HEK293 (cell line): ENCODE measurements at regions not wholly inside any gene's neighbourhood (a gene's known extent, or its start where the extent isn't known, plus 50 kb on each side); places are given as distances from the start of the nearest gene placed in this dataset.

ENCODE experiments used
- CTCF ChIA-PET: fragments of 350-600 bp; formaldehyde crosslinking; extraction: SDS; loops from one replicate; lab custom pipeline; 2021; ENCODE audit warnings: antibody characterized with exemption; lab: Yijun Ruan, JAX
- POLR2A ChIA-PET: fragments of 300-600 bp; formaldehyde crosslinking; extraction: SDS; loops from one replicate; lab custom pipeline; 2020; ENCODE audit warnings: antibody characterized with exemption, inconsistent platforms; lab: Yijun Ruan, JAX
- H3K27ac ChIP-seq: fragments of 200-500 bp; sonication (Bioruptor generic); 2 replicates; pipeline ENCODE4 v1.5.1; 2014; ENCODE audit warnings: low read depth, low read length, control low read depth, inconsistent platforms; ENCODE audit errors: extremely low read depth
- H3K36me3 ChIP-seq, 2 experiments: fragments of 200-500 bp in 1 of 2; sonication (Bioruptor generic) in 1 of 2; 1 replicate in 1 of 2; 2 replicates in 1 of 2; pipeline ENCODE4 v1.5.1; 2014 to 2017; ENCODE audit warnings: inconsistent platforms in 2 of 2, low read length in 2 of 2; ENCODE audit not compliant: control insufficient read depth in 2 of 2, insufficient read depth in 1 of 2
- H3K4me1 ChIP-seq: fragments of 200-500 bp; sonication (Bioruptor generic); 2 replicates; pipeline ENCODE4 v1.5.1; 2014; ENCODE audit warnings: mild to moderate bottlenecking, low read length, inconsistent platforms; ENCODE audit not compliant: control insufficient read depth, insufficient read depth
- H3K4me3 ChIP-seq: 2 replicates; pipeline ENCODE4 v1.5.1; 2011; ENCODE audit warnings: low read depth, mild to moderate bottlenecking, control low read depth, low read length, moderate library complexity
- H3K9me3 ChIP-seq: fragments of 200-500 bp; sonication (Bioruptor generic); 2 replicates; pipeline ENCODE4 v1.5.1; 2014; ENCODE audit warnings: low read depth, low read length, inconsistent platforms; ENCODE audit not compliant: control insufficient read depth, insufficient read depth
- EGR2 ChIP-seq: fragments of 450-650 bp; formaldehyde crosslinking; IDR thresholded peaks from 2 replicates; pipeline ENCODE4 v1.5.1; 2016; ENCODE audit warnings: low read depth, missing biosample characterization, missing genetic modification characterization
- IKZF3 ChIP-seq: fragments of 450-650 bp; IDR thresholded peaks from 2 replicates; pipeline ENCODE4 v1.5.0; 2018; ENCODE audit warnings: missing biosample characterization, mild to moderate bottlenecking, missing genetic modification characterization, moderate library complexity
- KLF10 ChIP-seq: fragments of 450-650 bp; IDR thresholded peaks from 2 replicates; pipeline ENCODE4 v1.5.1; 2018; ENCODE audit warnings: missing biosample characterization, mild to moderate bottlenecking, missing genetic modification characterization
- KLF16 ChIP-seq: fragments of 450-650 bp; formaldehyde crosslinking; IDR thresholded peaks from 2 replicates; pipeline ENCODE4 v1.5.1; 2017; ENCODE audit warnings: missing biosample characterization, missing genetic modification characterization
- MEIS1 ChIP-seq: sonication (generic); formaldehyde crosslinking; IDR thresholded peaks from 2 replicates; pipeline ENCODE4 v1.8.1; 2022; ENCODE audit warnings: missing genetic modification reagents, mild to moderate bottlenecking, borderline replicate concordance
- MYNN ChIP-seq: fragments of 450-650 bp; formaldehyde crosslinking; IDR thresholded peaks from 2 replicates; pipeline ENCODE4 v1.5.1; 2016; ENCODE audit warnings: missing biosample characterization, missing genetic modification characterization, borderline replicate concordance
- MZF1 ChIP-seq: fragments of 450-650 bp; formaldehyde crosslinking; IDR thresholded peaks from 2 replicates; pipeline ENCODE4 v1.5.1; 2017; ENCODE audit warnings: missing biosample characterization, missing genetic modification characterization, borderline replicate concordance
- TRIM28 ChIP-seq: IDR thresholded peaks from 2 replicates; pipeline ENCODE4 v1.6.1; 2011; ENCODE audit warnings: low read length, control low read depth, borderline replicate concordance
- TSHZ1 ChIP-seq: fragments of 450-650 bp; formaldehyde crosslinking; IDR thresholded peaks from 2 replicates; pipeline ENCODE4 v1.5.1; 2016; ENCODE audit warnings: missing biosample characterization, missing genetic modification characterization, borderline replicate concordance
- YY2 ChIP-seq: fragments of 450-650 bp; formaldehyde crosslinking; IDR thresholded peaks from 2 replicates; pipeline ENCODE4 v1.5.1; 2016; ENCODE audit warnings: missing biosample characterization, missing genetic modification characterization
- ZBTB1 ChIP-seq: fragments of 450-650 bp; formaldehyde crosslinking; IDR thresholded peaks from 2 replicates; pipeline ENCODE4 v1.5.1; 2016; ENCODE audit warnings: missing biosample characterization, missing genetic modification characterization
- ZFP3 ChIP-seq: fragments of 450-650 bp; formaldehyde crosslinking; IDR thresholded peaks from 2 replicates; pipeline ENCODE4 v1.5.1; 2016; ENCODE audit warnings: low read depth, missing biosample characterization, missing genetic modification characterization
- ZFP37 ChIP-seq: fragments of 450-650 bp; formaldehyde crosslinking; IDR thresholded peaks from 2 replicates; pipeline ENCODE4 v1.5.1; 2016; ENCODE audit warnings: missing biosample characterization, missing genetic modification characterization
- ZNF112 ChIP-seq: fragments of 450-650 bp; formaldehyde crosslinking; IDR thresholded peaks from 2 replicates; pipeline ENCODE4 v1.5.0; 2017; ENCODE audit warnings: missing biosample characterization, missing genetic modification characterization
- ZNF140 ChIP-seq: fragments of 450-650 bp; formaldehyde crosslinking; IDR thresholded peaks from 2 replicates; pipeline ENCODE4 v1.5.1; 2016; ENCODE audit warnings: missing biosample characterization, missing genetic modification characterization
- ZNF146 ChIP-seq: fragments of 450-650 bp; formaldehyde crosslinking; IDR thresholded peaks from 2 replicates; pipeline ENCODE4 v1.5.1; 2016; ENCODE audit warnings: missing biosample characterization, missing genetic modification characterization
- ZNF184 ChIP-seq: fragments of 450-650 bp; IDR thresholded peaks from 2 replicates; pipeline ENCODE4 v1.5.1; 2018; ENCODE audit warnings: missing biosample characterization, mild to moderate bottlenecking, missing genetic modification characterization
- ZNF202 ChIP-seq: fragments of 450-650 bp; formaldehyde crosslinking; IDR thresholded peaks from 2 replicates; pipeline ENCODE4 v1.5.1; 2016; ENCODE audit warnings: missing biosample characterization, missing genetic modification characterization, borderline replicate concordance
- ZNF311 ChIP-seq: fragments of 450-650 bp; formaldehyde crosslinking; IDR thresholded peaks from 2 replicates; pipeline ENCODE4 v1.5.1; 2017; ENCODE audit warnings: missing biosample characterization, missing genetic modification characterization, borderline replicate concordance
- ZNF404 ChIP-seq: fragments of 450-650 bp; formaldehyde crosslinking; IDR thresholded peaks from 2 replicates; pipeline ENCODE4 v1.5.1; 2017; ENCODE audit warnings: missing biosample characterization, missing genetic modification characterization
- ZNF501 ChIP-seq: fragments of 450-650 bp; formaldehyde crosslinking; IDR thresholded peaks from 2 replicates; pipeline ENCODE4 v1.5.1; 2016; ENCODE audit warnings: missing biosample characterization, missing genetic modification characterization
- ZNF548 ChIP-seq: fragments of 450-650 bp; formaldehyde crosslinking; IDR thresholded peaks from 2 replicates; pipeline ENCODE4 v1.5.1; 2016; ENCODE audit warnings: missing biosample characterization, missing genetic modification characterization
- ZNF600 ChIP-seq: fragments of 450-650 bp; formaldehyde crosslinking; IDR thresholded peaks from 2 replicates; pipeline ENCODE4 v1.5.1; 2016; ENCODE audit warnings: missing biosample characterization, missing genetic modification characterization
- ZNF624 ChIP-seq: fragments of 450-650 bp; formaldehyde crosslinking; IDR thresholded peaks from 2 replicates; pipeline ENCODE4 v1.5.1; 2017; ENCODE audit warnings: missing biosample characterization, missing genetic modification characterization
- ZNF76 ChIP-seq: fragments of 450-650 bp; formaldehyde crosslinking; IDR thresholded peaks from 2 replicates; pipeline ENCODE4; 2016; ENCODE audit warnings: low read depth, missing biosample characterization, missing genetic modification characterization, borderline replicate concordance
- ZNF785 ChIP-seq: fragments of 450-650 bp; formaldehyde crosslinking; IDR thresholded peaks from 2 replicates; pipeline ENCODE4 v1.5.1; 2016; ENCODE audit warnings: missing biosample characterization, missing genetic modification characterization
- ZSCAN18 ChIP-seq: fragments of 450-650 bp; formaldehyde crosslinking; IDR thresholded peaks from 2 replicates; pipeline ENCODE4 v1.5.1; 2016; ENCODE audit warnings: missing biosample characterization, missing genetic modification characterization
- ZSCAN30 ChIP-seq: fragments of 450-650 bp; IDR thresholded peaks from 2 replicates; pipeline ENCODE4 v1.5.1; 2018; ENCODE audit warnings: missing biosample characterization, mild to moderate bottlenecking, missing genetic modification characterization, moderate library complexity
- ZSCAN4 ChIP-seq: fragments of 450-650 bp; formaldehyde crosslinking; IDR thresholded peaks from 2 replicates; pipeline ENCODE4 v1.5.1; 2017; ENCODE audit warnings: missing biosample characterization, missing genetic modification characterization

- H3K27ac ChIP-seq, result no peak overlapping the region
- ChIA-PET POLR2A (no interaction called here), CTCF (interaction anchor here (0.6 to 1.3 kb wide), 3 partner anchors 10 to 353 kb away, joined by 3 read pairs; no protein-coding TSS in a partner anchor)
- 0 out of 2 replicates have a peak, but pooled peaks cover 2% of the 10 kb centered on the region for H3K4me1 ChIP-seq
- no peaks in the 10 kb centered on the region for H3K36me3 ChIP-seq
- TF ChIP-seq MZF1 (no peak), MYNN (no peak), ZNF202 (no peak), ZSCAN18 (tag by site-specific recombination) (no peak), ZSCAN30 (tag by site-specific recombination) (no peak), TRIM28 (no peak), ZNF140 (tag by site-specific recombination) (no peak)
- no peak overlapping the region for H3K4me3 ChIP-seq
- no peaks in the 10 kb centered on the region for H3K9me3 ChIP-seq
Observed at GRCh38 chr6:93163146-93163545, 256.2 kb downstream of the EPHA7 start.

- H3K36me3 ChIP-seq, result no peaks in the 10 kb centered on the region
- no peak for TF ChIP-seq ZSCAN4
- no peak for TF ChIP-seq ZNF311 (tag by site-specific recombination)
- TF ChIP-seq ZSCAN30 (tag by site-specific recombination), result no peak
- no peak for TF ChIP-seq ZNF785 (tag by site-specific recombination)
- no peak for TF ChIP-seq ZNF600
- no peak for TF ChIP-seq ZBTB1 (tag by site-specific recombination)
- no peaks in the 10 kb centered on the region for H3K9me3 ChIP-seq
- POLR2A ChIA-PET, result interaction anchor here (0.8 kb wide), 1 partner anchor 280 kb away, joined by 4 read pairs; the partner anchor contains the start of gene EPHA7
- H3K4me1 ChIP-seq, result no peaks in the 10 kb centered on the region
- H3K4me3 ChIP-seq, result no peak overlapping the region
- no peak overlapping the region for H3K27ac ChIP-seq
- CTCF ChIA-PET, result no interaction called here
Observed at GRCh38 chr6:93139408-93140081, 279.8 kb downstream of the EPHA7 start.

GRCh38 chr6:93136111-93136510 is 283.2 kb downstream of the EPHA7 start:
- POLR2A ChIA-PET, result no interaction called here
- TF ChIP-seq EGR2 (no peak), MEIS1 (CRISPR knock-in tag) (no peak), TSHZ1 (tag by site-specific recombination) (no peak), IKZF3 (tag by site-specific recombination) (no peak), ZNF112 (tag by site-specific recombination) (no peak), ZNF146 (no peak), ZNF76 (no peak), ZNF624 (tag by site-specific recombination) (no peak), ZNF140 (tag by site-specific recombination) (no peak), ZNF184 (tag by site-specific recombination) (no peak), ZFP37 (tag by site-specific recombination) (no peak), ZNF501 (no peak), KLF10 (tag by site-specific recombination) (no peak), KLF16 (tag by site-specific recombination) (no peak), ZNF548 (tag by site-specific recombination) (no peak), ZNF404 (tag by site-specific recombination) (no peak), YY2 (no peak), ZFP3 (tag by site-specific recombination) (no peak)

More at GRCh38 chr6:93136111-93136510, 283.2 kb downstream of the EPHA7 start:
- H3K4me1 ChIP-seq, result no peaks in the 10 kb centered on the region
- no peak overlapping the region for H3K4me3 ChIP-seq
- no peaks in the 10 kb centered on the region for H3K9me3 ChIP-seq
- CTCF ChIA-PET, result no interaction called here
- no peak overlapping the region for H3K27ac ChIP-seq
- H3K36me3 ChIP-seq, result no peaks in the 10 kb centered on the region
